ENCODE measurements at regions not wholly inside any gene's neighbourhood (a gene's known extent, or its start where the extent isn't known, plus 50 kb on each side); places are given as distances from the start of the nearest gene placed in this dataset.

DNA sequence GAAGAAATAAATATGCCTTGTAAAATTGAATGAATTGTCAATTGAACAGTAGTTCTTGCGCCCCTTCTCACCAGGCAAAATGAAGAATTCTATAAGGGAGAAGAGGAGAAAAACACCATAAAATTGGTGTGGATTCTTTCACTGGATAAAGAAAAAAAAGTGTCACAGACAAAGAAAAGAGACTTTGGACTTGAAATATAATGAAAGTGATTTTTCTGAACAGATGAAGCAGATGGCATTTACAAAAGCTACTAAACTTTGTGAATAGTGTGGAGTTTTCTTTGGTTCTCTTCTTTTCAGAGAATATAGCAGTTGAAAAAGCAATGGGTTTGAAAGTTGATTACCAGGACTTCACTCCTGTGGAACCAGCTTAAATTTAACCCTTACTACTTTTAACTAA is 945.7 kb downstream of the DSC3 start:
- no peak overlapping the region for H3K27ac ChIP-seq (ENCODE audit: extremely low read length, insufficient read depth, low read length)
- TF ChIP-seq, protein P1, sequence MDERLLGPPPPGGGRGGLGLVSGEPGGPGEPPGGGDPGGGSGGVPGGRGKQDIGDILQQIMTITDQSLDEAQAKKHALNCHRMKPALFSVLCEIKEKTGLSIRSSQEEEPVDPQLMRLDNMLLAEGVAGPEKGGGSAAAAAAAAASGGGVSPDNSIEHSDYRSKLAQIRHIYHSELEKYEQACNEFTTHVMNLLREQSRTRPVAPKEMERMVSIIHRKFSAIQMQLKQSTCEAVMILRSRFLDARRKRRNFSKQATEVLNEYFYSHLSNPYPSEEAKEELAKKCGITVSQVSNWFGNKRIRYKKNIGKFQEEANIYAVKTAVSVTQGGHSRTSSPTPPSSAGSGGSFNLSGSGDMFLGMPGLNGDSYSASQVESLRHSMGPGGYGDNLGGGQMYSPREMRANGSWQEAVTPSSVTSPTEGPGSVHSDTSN (CRISPR knock-in tag; IDR thresholded peaks at IDR 0.05) = no peak
- in situ Hi-C loops (cut with HindIII; ENCODE audit: extremely low pct_ligation_motif_present, low pct_unique_long_range_greater_than_20kb) (no loop called here), intact Hi-C loops (cut with micrococcal nuclease; ENCODE audit: unreplicated experiment) (no loop called here)
- no peaks in the 10 kb centered on the region for H3K9me3 ChIP-seq (ENCODE audit: low read length)
- WGBS (ENCODE audit: low lambda C conversion rate) = 44% methylated on average over 1 of the region's 1 CpG
- no peaks in the 10 kb centered on the region for H4K20me1 ChIP-seq (ENCODE audit: insufficient read depth, low read length)
- no peak overlapping the region for H3K4me3 ChIP-seq (replicated peaks in 1 of 3; ENCODE audit: insufficient read depth in 1 of 3, low read depth in 2 of 3, low read length in 3 of 3)
- no peaks in the 10 kb centered on the region for H3K79me2 ChIP-seq (ENCODE audit: insufficient read depth, low read length)
- H3K27me3 ChIP-seq (ENCODE audit: control insufficient read depth in 1 of 2, insufficient read depth in 2 of 2, low read length in 2 of 2) = no peaks in the 10 kb centered on the region
- DNase-seq (ENCODE audit: low spot score) (no peak), ATAC-seq (no peak), FAIRE-seq (no peak)
- ChIA-PET POLR2A (no interaction called here), CTCF (ENCODE audit: low intra/inter-chr PET ratio, low total read pairs) (no interaction called here)
- no peak overlapping the region for H3K4me2 ChIP-seq (ENCODE audit: low read depth, low read length)
- no peaks in the 10 kb centered on the region for H3K4me1 ChIP-seq (ENCODE audit: insufficient read depth, low read length)
- no peaks in the 10 kb centered on the region for H3K36me3 ChIP-seq (replicated peaks in 1 of 2; ENCODE audit: control insufficient read depth in 1 of 2, insufficient read depth in 2 of 2, low read length in 2 of 2)
- H2AFZ ChIP-seq (ENCODE audit: low read length) = no peak overlapping the region
- H3K9ac ChIP-seq (ENCODE audit: insufficient read depth, low read depth, low read length) = no peak overlapping the region
- no TSS peak for BruUV-seq (replicated peaks)

DNA sequence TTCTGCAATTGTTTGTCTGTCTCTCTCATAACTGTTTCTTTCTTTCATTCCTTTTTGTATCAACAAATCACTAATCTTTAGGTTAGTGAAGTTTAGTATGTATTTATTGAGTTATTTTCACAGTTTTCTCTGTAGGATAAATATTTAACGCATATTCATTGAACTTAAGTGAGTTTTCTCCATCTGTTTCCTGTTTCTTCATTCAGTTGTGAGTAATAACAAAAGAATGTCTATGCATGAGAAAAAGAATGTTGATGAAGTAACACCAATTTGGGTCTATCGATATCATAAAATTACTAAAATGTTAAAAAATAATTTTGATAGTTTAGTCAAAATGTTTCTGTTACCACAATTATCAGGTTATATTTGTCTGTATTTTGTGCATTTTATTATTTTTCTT is 948.0 kb downstream of the DSC3 start:
- in situ Hi-C loops (cut with HindIII; ENCODE audit: extremely low pct_ligation_motif_present, low pct_unique_long_range_greater_than_20kb) = no loop called here
- WGBS (ENCODE audit: low lambda C conversion rate) = 25% methylated on average over 2 of the region's 2 CpGs
- CTCF ChIA-PET (ENCODE audit: low intra/inter-chr PET ratio, low total read pairs) = no interaction called here

More for the DNA sequence above, 948.0 kb downstream of the DSC3 start:
- POLR2A ChIA-PET = no interaction called here
- no peak for FAIRE-seq
- no peak overlapping the region for H3K4me3 ChIP-seq (replicated peaks in 1 of 3; ENCODE audit: insufficient read depth in 1 of 3, low read depth in 2 of 3, low read length in 3 of 3)
- no peaks in the 10 kb centered on the region for H3K79me2 ChIP-seq (ENCODE audit: insufficient read depth, low read length)
- no peaks in the 10 kb centered on the region for H3K36me3 ChIP-seq (replicated peaks in 1 of 2; ENCODE audit: control insufficient read depth in 1 of 2, insufficient read depth in 2 of 2, low read length in 2 of 2)
- no peak overlapping the region for H2AFZ ChIP-seq (ENCODE audit: low read length)
- H3K9me3 ChIP-seq (ENCODE audit: low read length) = no peaks in the 10 kb centered on the region
- intact Hi-C loops (cut with micrococcal nuclease; ENCODE audit: unreplicated experiment) = no loop called here
- TF ChIP-seq, protein P2, sequence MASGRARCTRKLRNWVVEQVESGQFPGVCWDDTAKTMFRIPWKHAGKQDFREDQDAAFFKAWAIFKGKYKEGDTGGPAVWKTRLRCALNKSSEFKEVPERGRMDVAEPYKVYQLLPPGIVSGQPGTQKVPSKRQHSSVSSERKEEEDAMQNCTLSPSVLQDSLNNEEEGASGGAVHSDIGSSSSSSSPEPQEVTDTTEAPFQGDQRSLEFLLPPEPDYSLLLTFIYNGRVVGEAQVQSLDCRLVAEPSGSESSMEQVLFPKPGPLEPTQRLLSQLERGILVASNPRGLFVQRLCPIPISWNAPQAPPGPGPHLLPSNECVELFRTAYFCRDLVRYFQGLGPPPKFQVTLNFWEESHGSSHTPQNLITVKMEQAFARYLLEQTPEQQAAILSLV (CRISPR knock-in tag; IDR thresholded peaks at IDR 0.05; ENCODE audit: borderline replicate concordance) = no peak
- no peak for TF ChIP-seq ZNF766 (CRISPR knock-in tag; IDR thresholded peaks at IDR 0.05; ENCODE audit: borderline replicate concordance)
- TF ChIP-seq RBM39 (IDR thresholded peaks at IDR 0.05; ENCODE audit: low read depth, low read length, poor library complexity, severe bottlenecking) = no peak
- no peak for TF ChIP-seq NR2F1 (CRISPR knock-in tag; IDR thresholded peaks at IDR 0.05)
- TF ChIP-seq SETDB1 (CRISPR knock-in tag; IDR thresholded peaks at IDR 0.05; ENCODE audit: borderline replicate concordance) = no peak
- TF ChIP-seq ZNF10 (CRISPR knock-in tag; IDR thresholded peaks at IDR 0.05; ENCODE audit: borderline replicate concordance, low read depth) = no peak
- no peak for DNase-seq (ENCODE audit: low spot score)
- no peak overlapping the region for H3K4me2 ChIP-seq (ENCODE audit: low read depth, low read length)
- H3K9ac ChIP-seq (ENCODE audit: insufficient read depth, low read depth, low read length) = no peak overlapping the region
- H4K20me1 ChIP-seq (ENCODE audit: insufficient read depth, low read length) = no peaks in the 10 kb centered on the region
- no peak overlapping the region for H3K27ac ChIP-seq (ENCODE audit: extremely low read length, insufficient read depth, low read length)
- H3K27me3 ChIP-seq (ENCODE audit: control insufficient read depth in 1 of 2, insufficient read depth in 2 of 2, low read length in 2 of 2) = no peaks in the 10 kb centered on the region
- ATAC-seq = no peak
- H3K4me1 ChIP-seq (ENCODE audit: insufficient read depth, low read length) = no peaks in the 10 kb centered on the region
- BruUV-seq (replicated peaks) = no TSS peak
